Stimulated activated CD8-positive, alpha-beta memory T cell treated with anti-CD3 and anti-CD28 coated beads, Interleukin-12 subunit alpha, Interleukin-12 subunit beta, amount 100 ng/mL, for 1 hour (primary cell): ENCODE measurements at regions not wholly inside any gene's neighbourhood (a gene's known extent, or its start where the extent isn't known, plus 50 kb on each side); places are given as distances from the start of the nearest gene placed in this dataset.

Experiments used
- DNase-seq: peaks from one replicate; pipeline ENCODE4 v3.0.0-alpha.2; 2020; ENCODE audit warnings: low read depth

GRCh38 chr15:26182441-26182840, 319.3 kb upstream of the ATP10A start:
- DNase-seq, result no peak

GRCh38 chr15:26179906-26180305, 316.8 kb upstream of the ATP10A start:
- DNase-seq, result no peak

GRCh38 chr15:26178640-26179220, 315.6 kb upstream of the ATP10A start:
- DNase-seq, result no peak

- no peak for DNase-seq
These were observed 314.7 kb upstream of the ATP10A start for GRCh38 chr15:26177816-26178215.

- DNase-seq, result no peak
These were observed 313.7 kb upstream of the ATP10A start for GRCh38 chr15:26176831-26177230.

GRCh38 chr15:26171266-26171665, 308.1 kb upstream of the ATP10A start:
- no peak for DNase-seq

- DNase-seq, result no peak
These were observed 303.3 kb upstream of the ATP10A start for GRCh38 chr15:26166429-26166828.

- DNase-seq, result no peak
These were observed 302.4 kb upstream of the ATP10A start for GRCh38 chr15:26165546-26165945.

- no peak for DNase-seq
These were observed 297.2 kb upstream of the ATP10A start for GRCh38 chr15:26160343-26160742.

- DNase-seq, result no peak
These were observed 295.0 kb upstream of the ATP10A start for GRCh38 chr15:26158176-26158575.

GRCh38 chr15:26157081-26157480, 294.0 kb upstream of the ATP10A start:
- no peak for DNase-seq

GRCh38 chr15:26156051-26156450, 292.9 kb upstream of the ATP10A start:
- no peak for DNase-seq

- no peak for DNase-seq
These were observed 285.2 kb upstream of the ATP10A start for GRCh38 chr15:26148156-26148860.

- DNase-seq, result no peak
These were observed 283.1 kb upstream of the ATP10A start for GRCh38 chr15:26146202-26146601.

- no peak for DNase-seq
These were observed 282.7 kb upstream of the ATP10A start for GRCh38 chr15:26145796-26146195.

GRCh38 chr15:26144836-26145235, 281.7 kb upstream of the ATP10A start:
- DNase-seq, result no peak

- no peak for DNase-seq
These were observed 280.1 kb upstream of the ATP10A start for GRCh38 chr15:26143221-26143620.

- no peak for DNase-seq
These were observed 271.7 kb upstream of the ATP10A start for GRCh38 chr15:26134812-26135211.

GRCh38 chr15:26134152-26134551, 271.0 kb upstream of the ATP10A start:
- DNase-seq, result no peak

- DNase-seq, result no peak
These were observed 269.7 kb upstream of the ATP10A start for GRCh38 chr15:26132811-26133210.

- DNase-seq, result no peak
These were observed 266.7 kb upstream of the ATP10A start for GRCh38 chr15:26129852-26130251.

- no peak for DNase-seq
These were observed 265.5 kb upstream of the ATP10A start for GRCh38 chr15:26128611-26129140.

- no peak for DNase-seq
These were observed 263.8 kb upstream of the ATP10A start for GRCh38 chr15:26126819-26127387.
